LNCAP (cell line): ENCODE measurements at regions not wholly inside any gene's neighbourhood (a gene's known extent, or its start where the extent isn't known, plus 50 kb on each side); places are given as distances from the start of the nearest gene placed in this dataset.

Experiments used
- TF ChIP-seq, protein P1 (sequence below): fragments of 450-650 bp; IDR thresholded peaks from 2 replicates; pipeline ENCODE4 v1.5.1; 2017; ENCODE audit warnings: mild to moderate bottlenecking

DNA sequence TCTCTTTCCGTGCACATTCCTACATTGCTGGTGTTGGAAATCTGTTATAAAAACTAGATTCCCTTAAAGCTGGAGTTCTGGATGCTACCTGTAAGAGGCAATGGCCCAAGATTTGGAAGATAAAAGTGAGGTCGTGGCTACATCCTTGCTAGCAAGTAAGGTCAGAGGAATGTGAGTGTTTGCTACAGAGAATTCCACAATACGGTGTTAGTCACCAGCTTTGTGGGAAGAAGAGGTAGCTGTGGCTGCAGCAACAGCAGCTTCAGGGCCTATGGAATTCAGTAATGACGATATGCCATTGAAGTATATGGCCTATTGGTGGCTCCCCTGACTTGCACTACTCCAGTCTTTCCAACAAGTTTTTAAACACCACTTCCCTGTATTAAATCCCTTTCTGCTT lies 227.7 kb upstream of the TMEM260 start:
- TF ChIP-seq, protein P1, sequence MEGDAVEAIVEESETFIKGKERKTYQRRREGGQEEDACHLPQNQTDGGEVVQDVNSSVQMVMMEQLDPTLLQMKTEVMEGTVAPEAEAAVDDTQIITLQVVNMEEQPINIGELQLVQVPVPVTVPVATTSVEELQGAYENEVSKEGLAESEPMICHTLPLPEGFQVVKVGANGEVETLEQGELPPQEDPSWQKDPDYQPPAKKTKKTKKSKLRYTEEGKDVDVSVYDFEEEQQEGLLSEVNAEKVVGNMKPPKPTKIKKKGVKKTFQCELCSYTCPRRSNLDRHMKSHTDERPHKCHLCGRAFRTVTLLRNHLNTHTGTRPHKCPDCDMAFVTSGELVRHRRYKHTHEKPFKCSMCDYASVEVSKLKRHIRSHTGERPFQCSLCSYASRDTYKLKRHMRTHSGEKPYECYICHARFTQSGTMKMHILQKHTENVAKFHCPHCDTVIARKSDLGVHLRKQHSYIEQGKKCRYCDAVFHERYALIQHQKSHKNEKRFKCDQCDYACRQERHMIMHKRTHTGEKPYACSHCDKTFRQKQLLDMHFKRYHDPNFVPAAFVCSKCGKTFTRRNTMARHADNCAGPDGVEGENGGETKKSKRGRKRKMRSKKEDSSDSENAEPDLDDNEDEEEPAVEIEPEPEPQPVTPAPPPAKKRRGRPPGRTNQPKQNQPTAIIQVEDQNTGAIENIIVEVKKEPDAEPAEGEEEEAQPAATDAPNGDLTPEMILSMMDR, result no peak

GRCh38 chr14:56352999-56353398 lies 226.6 kb upstream of the TMEM260 start:
- TF ChIP-seq, protein P1, result no peak

GRCh38 chr14:56357428-56357827 lies 222.2 kb upstream of the TMEM260 start:
- TF ChIP-seq, protein P1, result no peak

DNA sequence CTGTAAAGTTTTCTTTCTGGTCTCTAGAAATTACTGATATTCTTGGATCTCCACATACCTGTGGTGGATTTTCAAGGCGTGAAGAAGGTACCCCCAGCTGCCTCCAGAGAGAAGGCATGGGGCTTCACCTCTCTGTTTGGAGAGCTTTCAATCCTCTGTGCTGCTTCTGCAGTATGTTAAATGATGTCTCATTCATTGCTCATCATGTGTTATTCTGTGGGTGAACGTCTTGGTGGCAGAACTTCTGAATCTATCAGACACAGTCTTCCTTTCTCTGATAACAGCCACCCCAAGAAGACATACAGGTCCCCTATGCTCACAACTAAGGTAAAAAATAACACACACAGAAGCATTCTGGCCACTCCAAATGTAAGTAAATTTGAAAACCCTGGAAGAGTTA lies 221.3 kb upstream of the TMEM260 start:
- TF ChIP-seq, protein P1, result no peak

GRCh38 chr14:56358851-56359614 lies 220.6 kb upstream of the TMEM260 start:
- TF ChIP-seq, protein P1, result no peak

- TF ChIP-seq, protein P1, result no peak
Observed at GRCh38 chr14:56367416-56367815, 212.2 kb upstream of the TMEM260 start.

DNA sequence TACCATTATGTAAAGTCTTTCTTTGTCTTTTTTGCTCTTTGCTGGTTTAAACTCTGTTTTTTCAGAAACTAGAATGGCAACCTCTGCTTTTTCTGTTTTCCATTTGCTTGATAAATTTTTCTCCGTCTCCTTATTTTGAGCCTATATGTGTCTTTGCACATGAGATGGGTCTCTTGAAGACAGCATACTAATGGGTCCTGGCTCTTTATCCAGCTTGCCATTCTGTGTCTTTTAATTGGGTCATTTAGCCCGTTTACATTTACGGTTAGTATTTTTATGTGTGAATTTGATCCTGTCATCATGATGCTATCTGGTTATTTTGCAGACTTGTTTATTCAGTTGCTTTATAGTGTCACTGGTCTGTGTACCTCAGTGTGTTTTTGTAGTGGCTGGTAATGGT lies 207.9 kb upstream of the TMEM260 start:
- TF ChIP-seq, protein P1, result no peak

DNA sequence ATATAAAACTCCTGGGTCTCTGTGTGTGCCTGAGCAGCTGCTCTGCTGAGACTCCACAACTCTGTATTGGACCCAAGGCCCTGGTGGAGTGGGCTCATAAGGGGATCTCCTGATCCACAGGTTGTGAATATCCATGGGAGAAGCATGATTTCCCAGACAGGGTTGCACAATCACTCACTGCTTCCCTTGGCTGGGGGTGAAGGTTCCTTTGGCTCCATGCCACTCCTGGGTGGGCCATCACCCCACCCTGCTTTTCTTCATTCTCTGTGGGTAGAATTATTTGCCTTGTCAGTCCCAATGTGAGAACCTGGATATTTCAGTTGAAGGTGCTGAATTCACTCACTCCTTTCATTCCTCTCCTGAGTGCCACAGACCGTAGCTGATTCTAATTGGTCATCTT lies 205.2 kb upstream of the TMEM260 start:
- TF ChIP-seq, protein P1, result no peak
